CD4-positive, alpha-beta T cell (primary cell): ENCODE measurements at regions not wholly inside any gene's neighbourhood (a gene's known extent, or its start where the extent isn't known, plus 50 kb on each side); places are given as distances from the start of the nearest gene placed in this dataset.

Source experiments
- ATAC-seq: fragments of 200-7000 bp; cut with Tn5 transposase; one replicate; pipeline ENCODE4 v1.10.0; 2022; ENCODE audit warnings: mild to moderate bottlenecking; ENCODE audit not compliant: poor library complexity
- CTCF ChIA-PET: fragments of 350-600 bp; sonication (Branson Sonifier 250); formaldehyde crosslinking; loops from one replicate; lab custom pipeline; 2021; ENCODE audit warnings: antibody characterized with exemption, inconsistent platforms; lab: Charles Lee
- POLR2A ChIA-PET: fragments of 350-600 bp; sonication (Branson Sonifier 250); formaldehyde crosslinking; loops from one replicate; lab custom pipeline; 2021; ENCODE audit warnings: antibody characterized with exemption, inconsistent platforms; lab: Charles Lee
- DNase-seq, 14 experiments: peaks; one replicate each; pipeline ENCODE4 v3.0.0-alpha.2; 2013 to 2020; ENCODE audit warnings: mixed read lengths in 2 of 14
- H3K27ac ChIP-seq, 2 donors: one replicate each; pipeline versions ENCODE4 v1.5.1 to v1.7.0; 2013; ENCODE audit warnings: low read length in 2 of 2, low read depth in 1 of 2, mild to moderate bottlenecking in 1 of 2
- H3K27me3 ChIP-seq, 2 experiments: 1 replicate in 1 of 2; 2 replicates in 1 of 2; pipeline versions ENCODE4 v1.6.1 to v1.7.0; 2013; ENCODE audit warnings: low read length in 2 of 2, control low read depth in 1 of 2, mild to moderate bottlenecking in 1 of 2, moderate library complexity in 1 of 2; ENCODE audit not compliant: insufficient read depth in 2 of 2, control insufficient read depth in 1 of 2
- H3K36me3 ChIP-seq: one replicate; pipeline ENCODE4 v1.6.1; 2013; ENCODE audit warnings: low read length, control low read depth; ENCODE audit not compliant: insufficient read depth
- H3K4me1 ChIP-seq: one replicate; pipeline ENCODE4 v1.6.1; 2013; ENCODE audit warnings: low read length, control low read depth; ENCODE audit not compliant: insufficient read depth
- H3K4me3 ChIP-seq: one replicate; pipeline ENCODE4 v1.5.1; 2013; ENCODE audit warnings: mild to moderate bottlenecking, low read length, moderate library complexity
- H3K9me3 ChIP-seq, 2 experiments: 1 replicate in 1 of 2; 2 replicates in 1 of 2; pipeline versions ENCODE4 v1.6.1 to v1.7.0; 2013; ENCODE audit warnings: low read length in 2 of 2, mild to moderate bottlenecking in 2 of 2, control low read depth in 1 of 2, moderate library complexity in 1 of 2; ENCODE audit not compliant: control insufficient read depth in 1 of 2, insufficient read depth in 1 of 2
- H3K27ac Mint-ChIP-seq: one replicate; pipeline ENCODE4 v1.8.0; 2020; ENCODE audit warnings: mixed read lengths
- H3K27me3 Mint-ChIP-seq: one replicate; pipeline ENCODE4 v1.8.0; 2021; ENCODE audit warnings: mixed read lengths
- H3K36me3 Mint-ChIP-seq: one replicate; pipeline ENCODE4 v1.8.0; 2021; ENCODE audit warnings: low read depth, mixed read lengths
- H3K4me1 Mint-ChIP-seq: one replicate; pipeline ENCODE4 v1.8.0; 2021; ENCODE audit warnings: low read depth, mixed read lengths
- H3K4me3 Mint-ChIP-seq: one replicate; pipeline ENCODE4 v1.8.0; 2020; ENCODE audit warnings: mild to moderate bottlenecking, mixed read lengths
- H3K9me3 Mint-ChIP-seq: one replicate; pipeline ENCODE4 v1.8.0; 2020; ENCODE audit warnings: mixed read lengths
- intact Hi-C, 2 experiments: fragments of 100-400 bp; cut with DNase I in 1 of 2; cut with micrococcal nuclease in 1 of 2; formaldehyde crosslinking; loops; one replicate each; pipeline versions ENCODE4 v1.15.1 to v1.9.0; 2023 to 2025; cut with DNase I, micrococcal nuclease
- TF ChIP-seq, protein P1 (sequence below): fragments of 200-600 bp; IDR thresholded peaks from one replicate; pipeline ENCODE4 v1.8.0; 2022; ENCODE audit warnings: antibody characterized with exemption, mild to moderate bottlenecking

DNA sequence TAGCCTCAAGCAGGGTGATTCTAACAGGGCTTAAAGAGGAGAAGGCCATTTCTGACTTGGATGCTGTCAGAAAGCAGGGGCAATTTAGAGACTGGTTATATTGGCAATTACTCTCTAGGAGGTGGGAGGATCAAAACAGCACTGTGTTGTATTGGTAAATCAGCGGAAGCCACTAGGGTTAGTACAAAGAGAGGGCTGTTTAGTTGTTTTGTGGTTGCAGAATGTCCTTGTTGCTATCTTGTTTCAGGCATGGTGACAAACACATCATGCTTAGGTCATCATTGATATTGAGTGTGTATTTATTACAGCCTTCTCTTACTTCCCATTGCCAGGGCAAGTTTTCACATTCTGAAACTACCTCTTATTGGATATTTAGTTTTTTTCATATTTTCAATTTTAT, 165.3 kb downstream of the TAF11L14 start:
- H3K27ac Mint-ChIP-seq, result no peak overlapping the region
- ATAC-seq (no peak), DNase-seq (no peak)
- intact Hi-C loops, result no loop called here
- no peaks in the 10 kb centered on the region for H3K27me3 Mint-ChIP-seq
- Histone ChIP-seq H3K4me1 (no peaks in the 10 kb centered on the region), H3K27me3 (no peaks in the 10 kb centered on the region), H3K27ac (no peak overlapping the region), H3K9me3 (peaks cover 4 to 5% of the 10 kb centered on the region in 2 experiments), H3K4me3 (no peak overlapping the region), H3K36me3 (no peaks in the 10 kb centered on the region)
- peaks cover 12% of the 10 kb centered on the region for H3K9me3 Mint-ChIP-seq
- no peaks in the 10 kb centered on the region for H3K36me3 Mint-ChIP-seq
- TF ChIP-seq, protein P1, sequence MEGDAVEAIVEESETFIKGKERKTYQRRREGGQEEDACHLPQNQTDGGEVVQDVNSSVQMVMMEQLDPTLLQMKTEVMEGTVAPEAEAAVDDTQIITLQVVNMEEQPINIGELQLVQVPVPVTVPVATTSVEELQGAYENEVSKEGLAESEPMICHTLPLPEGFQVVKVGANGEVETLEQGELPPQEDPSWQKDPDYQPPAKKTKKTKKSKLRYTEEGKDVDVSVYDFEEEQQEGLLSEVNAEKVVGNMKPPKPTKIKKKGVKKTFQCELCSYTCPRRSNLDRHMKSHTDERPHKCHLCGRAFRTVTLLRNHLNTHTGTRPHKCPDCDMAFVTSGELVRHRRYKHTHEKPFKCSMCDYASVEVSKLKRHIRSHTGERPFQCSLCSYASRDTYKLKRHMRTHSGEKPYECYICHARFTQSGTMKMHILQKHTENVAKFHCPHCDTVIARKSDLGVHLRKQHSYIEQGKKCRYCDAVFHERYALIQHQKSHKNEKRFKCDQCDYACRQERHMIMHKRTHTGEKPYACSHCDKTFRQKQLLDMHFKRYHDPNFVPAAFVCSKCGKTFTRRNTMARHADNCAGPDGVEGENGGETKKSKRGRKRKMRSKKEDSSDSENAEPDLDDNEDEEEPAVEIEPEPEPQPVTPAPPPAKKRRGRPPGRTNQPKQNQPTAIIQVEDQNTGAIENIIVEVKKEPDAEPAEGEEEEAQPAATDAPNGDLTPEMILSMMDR, result no peak
- POLR2A ChIA-PET, result no interaction called here
- no peak overlapping the region for H3K4me3 Mint-ChIP-seq
- no peaks in the 10 kb centered on the region for H3K4me1 Mint-ChIP-seq
- CTCF ChIA-PET, result no interaction called here

DNA sequence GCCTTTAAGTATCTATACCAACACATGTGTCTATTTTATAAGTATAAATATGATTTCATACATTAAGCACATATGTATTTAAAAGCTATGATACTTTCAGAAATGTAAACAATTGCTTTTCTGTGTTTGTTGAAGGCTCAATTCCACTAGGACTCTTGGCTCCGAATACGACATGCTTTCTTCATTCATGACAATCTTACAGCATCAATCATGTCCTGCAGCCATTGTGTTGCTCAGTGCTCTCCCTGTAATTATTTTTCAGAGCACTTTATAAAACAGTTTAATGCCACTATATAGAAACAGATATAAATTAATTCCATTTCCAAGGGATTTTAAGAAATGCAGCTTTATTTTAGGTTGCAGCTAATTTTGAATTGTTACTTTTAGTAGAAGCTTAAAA, 167.3 kb downstream of the TAF11L14 start:
- CTCF ChIA-PET, result no interaction called here

DNA sequence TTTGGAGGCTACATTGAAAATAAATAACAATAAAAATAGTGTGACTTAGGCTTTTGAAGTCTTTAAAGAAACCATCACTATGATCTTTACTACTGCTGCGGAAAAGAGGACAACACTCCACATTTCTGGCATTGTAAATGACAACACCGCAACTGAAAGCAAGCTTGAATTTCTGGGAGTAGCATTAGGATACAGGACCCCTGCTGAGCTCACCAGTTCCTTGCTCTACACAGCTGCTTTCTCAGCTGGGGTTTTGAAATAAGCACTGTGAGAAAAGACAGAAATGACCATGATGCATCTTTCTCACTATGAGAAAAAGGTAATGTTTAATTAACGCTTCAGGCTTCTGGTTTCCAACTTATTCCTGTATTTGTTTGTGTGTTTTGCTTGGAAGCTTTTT, 168.0 kb downstream of the TAF11L14 start:
- Mint-ChIP-seq H3K36me3 (no peaks in the 10 kb centered on the region), H3K9me3 (peaks cover 20% of the 10 kb centered on the region), H3K27ac (no peak overlapping the region), H3K4me1 (no peaks in the 10 kb centered on the region), H3K27me3 (no peaks in the 10 kb centered on the region), H3K4me3 (no peak overlapping the region)
- no peak for ATAC-seq
- intact Hi-C loops, result no loop called here
- ChIA-PET POLR2A (no interaction called here), CTCF (no interaction called here)
- H3K27ac ChIP-seq, result no peak overlapping the region
- H3K36me3 ChIP-seq, result no peaks in the 10 kb centered on the region
- no peaks in the 10 kb centered on the region for H3K27me3 ChIP-seq
- DNase-seq, result no peak
- TF ChIP-seq, protein P1, result no peak
- H3K4me1 ChIP-seq, result no peaks in the 10 kb centered on the region
- H3K4me3 ChIP-seq, result no peak overlapping the region
- H3K9me3 ChIP-seq, result peaks cover 0 to 5% of the 10 kb centered on the region in 2 experiments

More for the DNA sequence above, 167.3 kb downstream of the TAF11L14 start:
- intact Hi-C loops, result no loop called here
- Histone ChIP-seq H3K4me3 (no peak overlapping the region), H3K27me3 (no peaks in the 10 kb centered on the region), H3K4me1 (no peaks in the 10 kb centered on the region), H3K36me3 (no peaks in the 10 kb centered on the region), H3K9me3 (peaks cover 4 to 5% of the 10 kb centered on the region in 2 experiments), H3K27ac (no peak overlapping the region)
- Mint-ChIP-seq H3K27ac (no peak overlapping the region), H3K4me3 (no peak overlapping the region), H3K36me3 (no peaks in the 10 kb centered on the region), H3K9me3 (peaks cover 16% of the 10 kb centered on the region), H3K4me1 (no peaks in the 10 kb centered on the region), H3K27me3 (no peaks in the 10 kb centered on the region)
- no peak for DNase-seq
- TF ChIP-seq, protein P1, result no peak
- POLR2A ChIA-PET, result no interaction called here
- ATAC-seq, result no peak
